Smooth muscle cell (in vitro differentiated cells): ENCODE measurements at regions not wholly inside any gene's neighbourhood (a gene's known extent, or its start where the extent isn't known, plus 50 kb on each side); places are given as distances from the start of the nearest gene placed in this dataset.

Experiments used
- DNase-seq: peaks from one replicate; lab custom pipeline; 2025; ENCODE audit not compliant: unreplicated experiment; lab: John Stamatoyannopoulos, UW
- H2AFZ ChIP-seq: fragments of 200-600 bp; sonication (generic); 2 replicates; pipeline ENCODE4 v1.6.0; 2016; ENCODE audit warnings: antibody characterized with exemption, low read depth, mild to moderate bottlenecking
- H3F3A ChIP-seq: fragments of 200-600 bp; sonication (generic); 2 replicates; pipeline ENCODE4 v1.6.0; 2017; ENCODE audit warnings: antibody characterized with exemption, low read depth
- H3K27ac ChIP-seq: fragments of 200-600 bp; sonication (generic); 2 replicates; pipeline ENCODE4 v1.5.1; 2016; ENCODE audit warnings: low read depth, mild to moderate bottlenecking
- H3K27me3 ChIP-seq: fragments of 200-600 bp; sonication (generic); 2 replicates; pipeline ENCODE4 v1.6.1; 2016; ENCODE audit warnings: low read depth, mild to moderate bottlenecking
- H3K36me3 ChIP-seq: fragments of 200-600 bp; sonication (generic); 2 replicates; pipeline ENCODE4 v1.5.1; 2016; ENCODE audit warnings: low read depth
- H3K4me1 ChIP-seq: fragments of 200-600 bp; sonication (generic); 2 replicates; pipeline ENCODE4 v1.5.1; 2016; ENCODE audit warnings: low read depth
- H3K4me2 ChIP-seq: fragments of 200-600 bp; sonication (generic); 2 replicates; pipeline ENCODE4 v1.6.0; 2016; ENCODE audit warnings: mild to moderate bottlenecking
- H3K4me3 ChIP-seq: fragments of 200-600 bp; sonication (generic); 2 replicates; pipeline ENCODE4 v1.5.1; 2016; ENCODE audit warnings: mild to moderate bottlenecking
- H3K79me2 ChIP-seq: fragments of 200-600 bp; sonication (generic); 2 replicates; pipeline ENCODE4 v1.6.0; 2016; ENCODE audit warnings: low read depth, mild to moderate bottlenecking
- H3K9ac ChIP-seq: fragments of 200-600 bp; sonication (generic); 2 replicates; pipeline ENCODE4 v1.6.0; 2016; ENCODE audit warnings: low read depth
- H3K9me3 ChIP-seq: fragments of 200-600 bp; sonication (generic); replicated peaks from 2 replicates; pipeline ENCODE4 v1.5.1; 2016; ENCODE audit warnings: low read depth
- H4K20me1 ChIP-seq: fragments of 200-600 bp; sonication (generic); 2 replicates; pipeline ENCODE4 v1.6.0; 2016; ENCODE audit warnings: low read depth
- WGBS: methylation state at CpG from one replicate; pipeline ENCODE4 v1.1.7; 2016; ENCODE audit warnings: low lambda C conversion rate; 5-methylcytosine and 5-hydroxymethylcytosine counted together
- TF ChIP-seq, protein P1 (sequence below): fragments of 200-600 bp; sonication (generic); IDR thresholded peaks from 2 replicates; pipeline ENCODE4 v1.5.1; 2017; ENCODE audit warnings: borderline replicate concordance, mild to moderate bottlenecking, antibody characterized with exemption; ENCODE audit not compliant: insufficient read depth, poor library complexity, severe bottlenecking

DNA sequence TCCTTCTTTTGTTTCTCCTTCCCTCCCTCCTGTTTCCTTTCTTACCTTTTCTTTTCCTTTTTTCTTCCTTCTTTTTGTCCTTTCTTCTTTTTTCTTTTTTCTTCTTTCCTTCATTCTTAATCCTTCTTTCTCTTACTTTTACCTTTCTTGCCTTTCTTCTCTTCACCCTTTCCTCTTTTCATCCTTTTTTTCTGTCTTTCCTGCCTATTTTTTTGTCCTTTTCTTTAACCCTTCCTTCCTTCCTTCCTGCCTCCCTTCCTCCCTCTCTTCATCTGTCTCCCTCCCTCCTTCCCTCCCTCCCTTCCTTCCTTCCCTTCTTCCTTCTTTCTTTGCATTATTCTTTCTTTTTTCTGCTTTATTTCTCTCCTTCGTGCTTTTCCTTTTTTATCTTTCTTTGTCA, 160.7 kb downstream of the AXIN2 start:
- no peak overlapping the region for H3K9ac ChIP-seq
- WGBS = 89% methylated on average over 1 of the region's 1 CpG

GRCh38 chr17:65398040-65398787, 163.2 kb downstream of the AXIN2 start:
- Histone ChIP-seq H3K36me3 (no peaks in the 10 kb centered on the region), H3K4me1 (no peaks in the 10 kb centered on the region), H3F3A (no peaks in the 10 kb centered on the region), H3K4me2 (no peak overlapping the region), H3K27ac (no peak overlapping the region), H3K9ac (no peak overlapping the region), H4K20me1 (no peaks in the 10 kb centered on the region), H3K27me3 (no peaks in the 10 kb centered on the region), H3K79me2 (no peaks in the 10 kb centered on the region), H3K4me3 (no peak overlapping the region), H3K9me3 (no peaks in the 10 kb centered on the region), H2AFZ (no peak overlapping the region)
- TF ChIP-seq, protein P1, sequence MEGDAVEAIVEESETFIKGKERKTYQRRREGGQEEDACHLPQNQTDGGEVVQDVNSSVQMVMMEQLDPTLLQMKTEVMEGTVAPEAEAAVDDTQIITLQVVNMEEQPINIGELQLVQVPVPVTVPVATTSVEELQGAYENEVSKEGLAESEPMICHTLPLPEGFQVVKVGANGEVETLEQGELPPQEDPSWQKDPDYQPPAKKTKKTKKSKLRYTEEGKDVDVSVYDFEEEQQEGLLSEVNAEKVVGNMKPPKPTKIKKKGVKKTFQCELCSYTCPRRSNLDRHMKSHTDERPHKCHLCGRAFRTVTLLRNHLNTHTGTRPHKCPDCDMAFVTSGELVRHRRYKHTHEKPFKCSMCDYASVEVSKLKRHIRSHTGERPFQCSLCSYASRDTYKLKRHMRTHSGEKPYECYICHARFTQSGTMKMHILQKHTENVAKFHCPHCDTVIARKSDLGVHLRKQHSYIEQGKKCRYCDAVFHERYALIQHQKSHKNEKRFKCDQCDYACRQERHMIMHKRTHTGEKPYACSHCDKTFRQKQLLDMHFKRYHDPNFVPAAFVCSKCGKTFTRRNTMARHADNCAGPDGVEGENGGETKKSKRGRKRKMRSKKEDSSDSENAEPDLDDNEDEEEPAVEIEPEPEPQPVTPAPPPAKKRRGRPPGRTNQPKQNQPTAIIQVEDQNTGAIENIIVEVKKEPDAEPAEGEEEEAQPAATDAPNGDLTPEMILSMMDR = no peak
- no peak for DNase-seq
- 88% methylated on average over 3 of the region's 3 CpGs for WGBS

More for the DNA sequence above, 160.7 kb downstream of the AXIN2 start:
- Histone ChIP-seq H2AFZ (no peak overlapping the region), H3F3A (no peaks in the 10 kb centered on the region), H3K4me2 (no peak overlapping the region), H3K27me3 (no peaks in the 10 kb centered on the region), H3K9me3 (no peaks in the 10 kb centered on the region), H3K4me3 (no peak overlapping the region), H3K79me2 (no peaks in the 10 kb centered on the region), H3K27ac (no peak overlapping the region), H3K4me1 (no peaks in the 10 kb centered on the region), H3K36me3 (no peaks in the 10 kb centered on the region), H4K20me1 (no peaks in the 10 kb centered on the region)
- TF ChIP-seq, protein P1 = no peak
- no peak for DNase-seq

GRCh38 chr17:65395924-65396323, 165.5 kb downstream of the AXIN2 start:
- Histone ChIP-seq H3K79me2 (no peaks in the 10 kb centered on the region), H4K20me1 (no peaks in the 10 kb centered on the region), H3K36me3 (no peaks in the 10 kb centered on the region), H3K27me3 (no peaks in the 10 kb centered on the region), H3F3A (no peaks in the 10 kb centered on the region), H3K9me3 (no peaks in the 10 kb centered on the region), H2AFZ (no peak overlapping the region), H3K9ac (no peak overlapping the region), H3K4me1 (no peaks in the 10 kb centered on the region), H3K4me3 (no peak overlapping the region), H3K4me2 (no peak overlapping the region), H3K27ac (no peak overlapping the region)
- no peak for DNase-seq
- 96% methylated on average over 1 of the region's 1 CpG for WGBS
- TF ChIP-seq, protein P1 = no peak
